ENCODE measurements at regions not wholly inside any gene's neighbourhood (a gene's known extent, or its start where the extent isn't known, plus 50 kb on each side); places are given as distances from the start of the nearest gene placed in this dataset.

GRCh38 chr4:36930562-36931111, 313.9 kb upstream of the NWD2 start:
- TF ChIP-seq, protein P1, sequence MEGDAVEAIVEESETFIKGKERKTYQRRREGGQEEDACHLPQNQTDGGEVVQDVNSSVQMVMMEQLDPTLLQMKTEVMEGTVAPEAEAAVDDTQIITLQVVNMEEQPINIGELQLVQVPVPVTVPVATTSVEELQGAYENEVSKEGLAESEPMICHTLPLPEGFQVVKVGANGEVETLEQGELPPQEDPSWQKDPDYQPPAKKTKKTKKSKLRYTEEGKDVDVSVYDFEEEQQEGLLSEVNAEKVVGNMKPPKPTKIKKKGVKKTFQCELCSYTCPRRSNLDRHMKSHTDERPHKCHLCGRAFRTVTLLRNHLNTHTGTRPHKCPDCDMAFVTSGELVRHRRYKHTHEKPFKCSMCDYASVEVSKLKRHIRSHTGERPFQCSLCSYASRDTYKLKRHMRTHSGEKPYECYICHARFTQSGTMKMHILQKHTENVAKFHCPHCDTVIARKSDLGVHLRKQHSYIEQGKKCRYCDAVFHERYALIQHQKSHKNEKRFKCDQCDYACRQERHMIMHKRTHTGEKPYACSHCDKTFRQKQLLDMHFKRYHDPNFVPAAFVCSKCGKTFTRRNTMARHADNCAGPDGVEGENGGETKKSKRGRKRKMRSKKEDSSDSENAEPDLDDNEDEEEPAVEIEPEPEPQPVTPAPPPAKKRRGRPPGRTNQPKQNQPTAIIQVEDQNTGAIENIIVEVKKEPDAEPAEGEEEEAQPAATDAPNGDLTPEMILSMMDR (IDR thresholded peaks at IDR 0.05; ENCODE audit: insufficient read depth, missing control alignments) = no peak
- DNase-seq (ENCODE audit: insufficient read length, low spot score) (no peak), FAIRE-seq (no peak)

GRCh38 chr4:36944232-36944631, 300.3 kb upstream of the NWD2 start:
- no peak for FAIRE-seq

GRCh38 chr4:36961420-36961819, 283.1 kb upstream of the NWD2 start:
- TF ChIP-seq, protein P1 (IDR thresholded peaks at IDR 0.05; ENCODE audit: insufficient read depth, missing control alignments) = no peak
- FAIRE-seq (no peak), DNase-seq (ENCODE audit: insufficient read length, low spot score) (no peak)

More at GRCh38 chr4:36944232-36944631, 300.3 kb upstream of the NWD2 start:
- TF ChIP-seq, protein P1 (IDR thresholded peaks at IDR 0.05; ENCODE audit: insufficient read depth, missing control alignments) = no peak
- no peak for DNase-seq (ENCODE audit: insufficient read length, low spot score)

DNA sequence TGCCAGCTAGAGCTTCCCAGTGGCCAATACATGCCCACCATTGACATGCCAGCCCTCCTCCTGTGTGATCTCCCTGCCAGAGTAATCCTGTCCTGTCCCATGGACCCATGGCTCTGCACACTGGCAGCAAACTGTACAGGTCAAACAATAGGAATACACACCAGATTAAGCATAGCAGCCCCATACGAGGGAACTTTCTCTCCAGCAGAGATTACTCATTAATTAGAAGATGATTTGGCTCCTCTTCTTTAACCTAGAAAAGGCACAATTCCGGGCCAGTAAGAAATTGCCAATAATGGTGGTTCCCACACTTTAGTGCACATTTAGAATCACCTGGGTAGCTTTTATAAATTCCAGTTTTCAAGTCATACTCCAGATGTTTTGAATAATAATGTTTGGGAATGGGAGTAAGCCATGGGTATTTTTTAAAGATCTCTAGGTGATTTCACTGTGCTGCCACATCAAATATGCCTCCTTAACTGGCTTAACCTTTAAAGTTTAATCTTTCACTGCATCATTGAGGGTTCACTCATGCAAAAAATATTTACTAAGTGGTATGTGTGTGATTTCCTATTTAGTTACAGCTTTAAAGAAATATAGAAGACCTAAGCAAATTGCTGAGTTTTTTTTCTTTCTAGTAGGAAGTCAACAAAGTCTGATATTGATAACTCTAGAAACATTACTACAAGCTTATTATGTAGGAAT, 277.6 kb upstream of the NWD2 start:
- TF ChIP-seq, protein P1 (IDR thresholded peaks at IDR 0.05; ENCODE audit: insufficient read depth, missing control alignments) = no peak
- no peak for FAIRE-seq
- no peak for DNase-seq (ENCODE audit: insufficient read length, low spot score)

GRCh38 chr4:36979533-36979932, 265.0 kb upstream of the NWD2 start:
- DNase-seq (ENCODE audit: insufficient read length, low spot score) (no peak), FAIRE-seq (no peak)
- TF ChIP-seq, protein P1 (IDR thresholded peaks at IDR 0.05; ENCODE audit: insufficient read depth, missing control alignments) = no peak

DNA sequence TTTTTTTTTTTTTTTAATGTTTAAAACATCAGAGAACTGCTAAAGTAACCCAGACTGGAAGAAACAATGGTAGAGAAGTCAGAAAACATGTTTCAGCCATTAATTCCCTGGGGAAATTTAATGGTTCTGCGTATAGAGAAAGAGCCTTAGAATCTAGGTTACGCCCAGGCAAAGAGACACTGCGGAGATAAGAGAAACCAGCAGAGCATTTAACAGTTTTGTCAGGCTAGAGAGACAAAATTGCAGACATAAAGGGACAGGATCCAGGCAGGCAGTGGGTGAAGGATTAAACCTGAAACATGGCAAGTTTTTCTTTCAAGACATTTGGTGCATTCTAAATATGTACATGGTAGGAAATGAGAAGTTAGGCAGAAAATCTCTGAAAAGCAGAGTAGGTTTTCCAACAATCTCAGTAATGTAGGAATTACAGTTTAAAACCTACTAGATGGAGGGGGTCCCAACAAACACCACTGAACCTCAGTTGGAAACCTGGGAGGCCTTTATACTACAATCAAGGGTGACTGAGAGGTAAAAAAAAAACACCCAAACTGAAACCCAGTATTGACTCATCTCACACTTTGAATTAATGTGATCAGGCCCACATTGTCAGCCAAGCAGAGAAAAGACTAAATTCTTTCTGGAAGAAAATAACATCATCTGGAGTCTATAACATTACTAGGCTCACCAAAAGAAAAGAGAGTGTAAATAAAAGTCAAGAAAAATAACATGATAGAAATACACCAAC, 254.2 kb upstream of the NWD2 start:
- no peak for FAIRE-seq
- DNase-seq (ENCODE audit: insufficient read length, low spot score) = no peak
- TF ChIP-seq, protein P1 (IDR thresholded peaks at IDR 0.05; ENCODE audit: insufficient read depth, missing control alignments) = no peak

All from D721Med (cell line).